K562 (cell line): ENCODE measurements at regions not wholly inside any gene's neighbourhood (a gene's known extent, or its start where the extent isn't known, plus 50 kb on each side); places are given as distances from the start of the nearest gene placed in this dataset.

ENCODE experiments used
- ATAC-seq: fragments of 200-7000 bp; cut with Tn5 transposase; 3 replicates; pipeline ENCODE4 v1.9.1; 2020; ENCODE audit warnings: moderate library complexity
- BruUV-seq: library from RNA; stranded (reverse); fragments of 400-500 nt; replicated peaks from 2 replicates; lab custom pipeline; 2021; lab: Mats Ljungman, UMichigan
- CTCF ChIA-PET: fragments of 300-600 bp; formaldehyde crosslinking; extraction: SDS; loops from one replicate; lab custom pipeline; 2021; ENCODE audit warnings: low intra/inter-chr PET ratio; lab: Yijun Ruan, JAX
- POLR2A ChIA-PET: fragments of 300-600, 350-650 bp; sonication (Branson Sonifier 250); formaldehyde crosslinking; extraction: SDS; loops from one replicate; lab custom pipeline; 2021; ENCODE audit warnings: antibody characterized with exemption, inconsistent platforms; lab: Yijun Ruan, JAX
- DNase-seq, 4 experiments: peaks; one replicate each; pipeline versions ENCODE4 v3.0.0 to v3.0.0-alpha.2; 2011 to 2018; ENCODE audit warnings: low spot score in 3 of 4, mixed read lengths in 3 of 4; ENCODE audit errors: extremely low read depth in 1 of 4
- FAIRE-seq: peaks from 2 replicates; lab custom pipeline; 2011; peaks lifted over from hg19 to GRCh38; lab: Jason Lieb, UNC
- H2AFZ ChIP-seq: 2 replicates; pipeline ENCODE4 v1.6.0; 2011; ENCODE audit warnings: low read depth, low read length, control low read depth, inconsistent platforms
- H3K27ac ChIP-seq: fragments of 200-600 bp; 3 replicates; pipeline ENCODE4 v1.8.0; 2011; ENCODE audit warnings: low read depth, mild to moderate bottlenecking, control low read depth, inconsistent platforms, low read length, moderate library complexity, mixed read lengths; ENCODE audit errors: extremely low read depth
- H3K27me3 ChIP-seq, 2 experiments: fragments of 300-600 bp in 1 of 2; 2 replicates in 1 of 2; 3 replicates in 1 of 2; pipeline versions ENCODE4 v1.6.0 to v1.8.0; 2011; ENCODE audit warnings: inconsistent platforms in 2 of 2, low read length in 2 of 2, mild to moderate bottlenecking in 1 of 2, mixed read lengths in 1 of 2, moderate library complexity in 1 of 2; ENCODE audit not compliant: control insufficient read depth in 2 of 2, insufficient read depth in 2 of 2
- H3K36me3 ChIP-seq: fragments of 300-600 bp; 3 replicates; pipeline ENCODE4 v1.8.0; 2011; ENCODE audit warnings: mild to moderate bottlenecking, low read length, inconsistent platforms; ENCODE audit not compliant: control insufficient read depth, insufficient read depth
- H3K4me1 ChIP-seq, 2 experiments: fragments of 200-600 bp in 1 of 2; replicated peaks in 1 of 2; 2 replicates in 1 of 2; 3 replicates in 1 of 2; pipeline versions ENCODE4 v1.5.1 to v1.8.0; 2011; ENCODE audit warnings: inconsistent platforms in 2 of 2, low read length in 2 of 2, mild to moderate bottlenecking in 1 of 2, mixed read lengths in 1 of 2, moderate library complexity in 1 of 2; ENCODE audit not compliant: control insufficient read depth in 2 of 2, insufficient read depth in 2 of 2
- H3K4me2 ChIP-seq: 2 replicates; pipeline ENCODE4 v1.6.1; 2011; ENCODE audit warnings: low read length, control low read depth, inconsistent platforms, mixed read lengths; ENCODE audit not compliant: insufficient read depth
- H3K4me3 ChIP-seq: fragments of 200-600 bp; sonication (generic), shearing (Covaris generic); 2 replicates; pipeline ENCODE4 v1.5.1; 2016; ENCODE audit warnings: control low read depth, inconsistent platforms
- H3K79me2 ChIP-seq: fragments of 200-600 bp; 3 replicates; pipeline ENCODE4 v1.8.0; 2011; ENCODE audit warnings: low read length, inconsistent platforms; ENCODE audit not compliant: control insufficient read depth, insufficient read depth
- H3K9ac ChIP-seq, 2 experiments: 2 replicates each; pipeline versions ENCODE4 v1.6.0 to v1.6.1; 2011; ENCODE audit warnings: low read depth in 2 of 2, low read length in 2 of 2, control low read depth in 1 of 2, inconsistent platforms in 1 of 2, mild to moderate bottlenecking in 1 of 2, mixed read lengths in 1 of 2; ENCODE audit not compliant: insufficient read depth in 1 of 2
- H3K9me1 ChIP-seq: one replicate; pipeline ENCODE4 v1.6.0; 2011; ENCODE audit warnings: inconsistent platforms, mild to moderate bottlenecking, low read length, moderate library complexity; ENCODE audit not compliant: control insufficient read depth, insufficient read depth
- H3K9me3 ChIP-seq: replicated peaks from 2 replicates; pipeline ENCODE4 v1.5.1; 2011; ENCODE audit warnings: low read depth, low read length, inconsistent platforms; ENCODE audit not compliant: control insufficient read depth, insufficient read depth
- H4K20me1 ChIP-seq: replicated peaks from 2 replicates; pipeline ENCODE4 v1.6.1; 2011; ENCODE audit warnings: low read length, inconsistent platforms, mixed read lengths; ENCODE audit not compliant: control insufficient read depth, insufficient read depth
- GABPA ChIP-seq: fragments of 200-800 bp; sonication (Bioruptor generic); conservative IDR thresholded peaks from 2 replicates; pipeline ENCODE4 v1.6.1; 2016; ENCODE audit warnings: low read depth, missing genetic modification characterization, missing compliant biosample characterization
- HNRNPUL1 ChIP-seq: fragments of 200-400 bp; formaldehyde crosslinking; IDR thresholded peaks from 2 replicates; pipeline ENCODE4 v1.6.1; 2017; ENCODE audit warnings: low read length
- L3MBTL2 ChIP-seq: fragments of 450-650 bp; IDR thresholded peaks from 2 replicates; pipeline ENCODE4 v1.6.1; 2016; ENCODE audit warnings: mild to moderate bottlenecking, moderate library complexity
- NCOA1 ChIP-seq: fragments of 450-650 bp; IDR thresholded peaks from 2 replicates; pipeline ENCODE4 v1.6.1; 2016; ENCODE audit warnings: low read depth
- NR2C2 ChIP-seq, 2 experiments: fragments of 200-800 bp in 1 of 2; sonication (Bioruptor generic) in 1 of 2; sonication (generic) in 1 of 2; formaldehyde crosslinking in 1 of 2; IDR thresholded peaks; 2 replicates each; pipeline versions ENCODE4 v1.6.1 to v1.8.0; 2016 to 2022; ENCODE audit warnings: mild to moderate bottlenecking in 1 of 2, missing compliant biosample characterization in 1 of 2, missing genetic modification characterization in 1 of 2, missing genetic modification reagents in 1 of 2
- PML ChIP-seq: IDR thresholded peaks from 2 replicates; pipeline ENCODE4 v1.6.1; 2012; ENCODE audit warnings: low read length, inconsistent platforms
- TCFL5 ChIP-seq: fragments of 250-450 bp; sonication (Bioruptor Pico); conservative IDR thresholded peaks from 2 replicates; pipeline ENCODE4 v1.6.1; 2021; ENCODE audit warnings: mild to moderate bottlenecking, moderate library complexity, matching md5 sums
- ZBED1 ChIP-seq: IDR thresholded peaks from 2 replicates; pipeline ENCODE4 v1.6.1; 2014
- WGBS: fragments of 100-300 bp; shearing (Covaris generic); methylation state at CpG from one replicate; pipeline ENCODE4 v1.1.6; 2016; ENCODE audit warnings: low coverage, mixed read lengths; ENCODE audit not compliant: insufficient coverage; ENCODE audit errors: missing lambda C conversion rate; 5-methylcytosine and 5-hydroxymethylcytosine counted together
- in situ Hi-C: fragments of 300-500 bp; cut with MboI; formaldehyde crosslinking; loops from 4 replicates; pipeline ENCODE4 v1.15.0; 2018; ENCODE audit warnings: inconsistent platforms, mixed read lengths
- intact Hi-C: fragments of 100-400 bp; cut with micrococcal nuclease; formaldehyde crosslinking; loops from 2 replicates; pipeline ENCODE4 v1.14.2; 2022
- TF ChIP-seq, protein P1 (sequence below): fragments of 450-650 bp; IDR thresholded peaks from 2 replicates; pipeline ENCODE4 v1.6.1; 2016; ENCODE audit warnings: low read depth, mild to moderate bottlenecking, moderate library complexity
- TF ChIP-seq, protein P2 (sequence below), 2 experiments: fragments of 450-650 bp in 1 of 2; sonication (generic) in 1 of 2; formaldehyde crosslinking in 1 of 2; IDR thresholded peaks in 1 of 2; conservative IDR thresholded peaks in 1 of 2; 2 replicates each; pipeline versions ENCODE4 v1.6.1 to v1.8.1; 2016 to 2023; ENCODE audit warnings: mild to moderate bottlenecking in 2 of 2, moderate library complexity in 2 of 2, inconsistent platforms in 1 of 2, missing genetic modification reagents in 1 of 2

DNA sequence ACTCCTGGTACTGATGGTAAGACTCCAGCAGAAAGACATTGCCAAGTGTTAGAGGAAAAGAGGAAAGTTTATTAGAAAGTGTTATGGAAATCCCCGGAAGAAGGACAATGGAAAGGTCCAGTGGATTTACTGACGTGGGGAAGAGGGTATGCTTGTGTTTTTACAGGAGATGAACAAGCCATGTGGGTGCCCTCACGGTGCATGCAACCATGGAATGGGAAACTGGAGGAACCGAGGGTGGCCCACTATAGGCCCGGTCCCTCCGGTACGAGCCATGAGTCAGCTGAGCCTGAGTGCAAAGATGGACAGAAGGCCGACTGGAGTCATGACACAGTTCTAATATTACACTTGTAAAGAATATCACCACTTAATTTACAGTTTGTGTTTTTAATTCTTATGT is 123.3 kb upstream of the ZCCHC13 start:
- DNase-seq (no peak), ATAC-seq (no peak), FAIRE-seq (no peak)
- no TSS peak for BruUV-seq
- Histone ChIP-seq H3K27me3 (peaks cover 0 to 6% of the 10 kb centered on the region in 2 experiments; a peak in 2 of 5 replicates), H3K4me3 (no peak overlapping the region), H3K9me3 (no peaks in the 10 kb centered on the region), H3K9ac (no peak overlapping the region), H4K20me1 (no peaks in the 10 kb centered on the region), H3K27ac (no peak overlapping the region), H2AFZ (no peak overlapping the region), H3K36me3 (no peaks in the 10 kb centered on the region), H3K4me2 (no peak overlapping the region), H3K4me1 (no peaks in the 10 kb centered on the region; a peak in 1 of 5 replicates), H3K9me1 (no peaks in the 10 kb centered on the region), H3K79me2 (no peaks in the 10 kb centered on the region)
- POLR2A ChIA-PET = no interaction called here
- in situ Hi-C loops (no loop called here), intact Hi-C loops (no loop called here)
- no peak for TF ChIP-seq PML
- TF ChIP-seq NCOA1 = no peak
- no peak for TF ChIP-seq L3MBTL2
- TF ChIP-seq TCFL5 = no peak
- TF ChIP-seq, protein P1, sequence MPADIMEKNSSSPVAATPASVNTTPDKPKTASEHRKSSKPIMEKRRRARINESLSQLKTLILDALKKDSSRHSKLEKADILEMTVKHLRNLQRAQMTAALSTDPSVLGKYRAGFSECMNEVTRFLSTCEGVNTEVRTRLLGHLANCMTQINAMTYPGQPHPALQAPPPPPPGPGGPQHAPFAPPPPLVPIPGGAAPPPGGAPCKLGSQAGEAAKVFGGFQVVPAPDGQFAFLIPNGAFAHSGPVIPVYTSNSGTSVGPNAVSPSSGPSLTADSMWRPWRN = no peak
- no peak for TF ChIP-seq HNRNPUL1
- TF ChIP-seq GABPA (tag) = no peak
- no peak for TF ChIP-seq ZBED1
- no peak for TF ChIP-seq NR2C2 (CRISPR knock-in tag; IDR thresholded peaks at IDR 0.05)
- TF ChIP-seq NR2C2 (tag; IDR thresholded peaks at IDR 0.05) = no peak
- TF ChIP-seq, protein P2, sequence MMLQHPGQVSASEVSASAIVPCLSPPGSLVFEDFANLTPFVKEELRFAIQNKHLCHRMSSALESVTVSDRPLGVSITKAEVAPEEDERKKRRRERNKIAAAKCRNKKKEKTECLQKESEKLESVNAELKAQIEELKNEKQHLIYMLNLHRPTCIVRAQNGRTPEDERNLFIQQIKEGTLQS (IDR thresholded peaks at IDR 0.05) = no peak
- TF ChIP-seq, protein P2 (CRISPR knock-in tag; conservative IDR thresholded peaks at IDR 0.05) = no peak
- WGBS = 3% methylated on average over 8 of the region's 8 CpGs
- CTCF ChIA-PET = no interaction called here
